ENCODE measurements at regions not wholly inside any gene's neighbourhood (a gene's known extent, or its start where the extent isn't known, plus 50 kb on each side); places are given as distances from the start of the nearest gene placed in this dataset.

- Histone ChIP-seq H3K23ac (ENCODE audit: low read length in 2 of 2) (no peak overlapping the region), H3K27ac (ENCODE audit: low read length, poor library complexity, severe bottlenecking) (no peak overlapping the region), H3K4me1 (ENCODE audit: control insufficient read depth, insufficient read depth, low read depth, low read length) (no peaks in the 10 kb centered on the region), H2BK5ac (ENCODE audit: low read depth, low read length, poor library complexity, severe bottlenecking) (no peak overlapping the region), H3K36me3 (ENCODE audit: control insufficient read depth in 1 of 2, insufficient read depth in 2 of 2, low read depth in 1 of 2, low read length in 2 of 2) (no peaks in the 10 kb centered on the region), H2BK120ac (ENCODE audit: low read depth, low read length) (no peak overlapping the region), H4K91ac (ENCODE audit: low read length) (no peak overlapping the region), H2BK12ac (ENCODE audit: low read length in 2 of 2) (no peak overlapping the region), H3K14ac (ENCODE audit: low read length in 2 of 2) (no peak overlapping the region), H3K79me1 (replicated peaks; ENCODE audit: low read length, poor library complexity, severe bottlenecking) (no peaks in the 10 kb centered on the region), H3K9me3 (ENCODE audit: control insufficient read depth, low read length) (no peaks in the 10 kb centered on the region), H2BK15ac (ENCODE audit: low read depth, poor library complexity, severe bottlenecking) (no peak overlapping the region), H2AFZ (ENCODE audit: low read depth, low read length) (no peak overlapping the region), H3K4me2 (ENCODE audit: low read length, poor library complexity, severe bottlenecking) (no peak overlapping the region), H3K9ac (ENCODE audit: low read length) (no peak overlapping the region), H3K4me3 (ENCODE audit: insufficient read depth in 1 of 2, low read depth in 1 of 2, low read length in 2 of 2) (no peak overlapping the region), H3K4ac (ENCODE audit: low read depth in 1 of 2, low read length in 2 of 2) (no peak overlapping the region), H3K27me3 (ENCODE audit: control insufficient read depth in 1 of 2, insufficient read depth in 1 of 2, low read length in 2 of 2) (no peaks in the 10 kb centered on the region), H3K18ac (ENCODE audit: low read depth in 1 of 2, low read length in 2 of 2) (no peak overlapping the region), H2AK5ac (ENCODE audit: low read length, severe bottlenecking) (no peak overlapping the region), H4K8ac (ENCODE audit: low read length) (no peak overlapping the region)
- 92% methylated on average over 10 of the region's 10 CpGs for WGBS
- no peak for DNase-seq
These were observed 399.8 kb upstream of the PIK3R1 start for GRCh38 chr5:67815455-67816391.

DNA sequence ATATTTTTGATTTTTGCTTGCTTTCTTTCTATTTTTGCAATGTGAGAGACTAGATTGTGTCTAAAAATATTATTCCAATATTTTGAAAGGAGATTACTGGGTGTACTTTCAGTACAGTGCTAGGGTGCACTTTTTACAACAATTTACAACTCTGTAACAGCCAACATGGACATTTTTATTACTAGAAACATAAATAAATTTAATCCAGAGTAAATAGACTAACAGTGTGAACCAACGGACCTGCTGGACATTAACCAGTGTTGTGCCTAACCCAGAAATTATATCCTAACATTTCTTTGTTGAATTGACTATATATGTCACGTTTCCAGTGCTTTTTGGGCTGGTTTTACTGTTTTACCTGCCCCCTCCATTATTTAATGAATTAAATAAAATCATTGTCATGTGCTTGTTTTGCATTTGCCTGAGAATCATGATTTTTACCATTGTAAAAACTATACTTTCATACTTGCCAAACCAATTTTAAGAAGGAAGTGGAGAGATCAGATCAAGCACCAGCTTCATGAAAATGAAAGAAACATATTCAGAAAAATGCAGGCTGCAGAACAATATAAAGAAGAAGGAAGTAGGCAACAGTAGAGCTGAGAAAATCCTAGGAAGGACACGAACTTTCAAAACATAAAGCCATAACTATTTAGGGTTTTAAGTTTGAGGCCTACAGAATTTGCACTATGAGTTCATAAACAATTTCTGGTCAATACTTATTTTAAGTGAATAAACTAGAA is 400.8 kb upstream of the PIK3R1 start:
- H2BK15ac ChIP-seq (ENCODE audit: low read depth, poor library complexity, severe bottlenecking) = no peak overlapping the region
- no peak overlapping the region for H2BK120ac ChIP-seq (ENCODE audit: low read depth, low read length)
- WGBS = 70% methylated on average over 2 of the region's 3 CpGs
- H4K8ac ChIP-seq (ENCODE audit: low read length) = no peak overlapping the region
- no peak overlapping the region for H3K23ac ChIP-seq (ENCODE audit: low read length in 2 of 2)
- no peak overlapping the region for H3K4ac ChIP-seq (ENCODE audit: low read depth in 1 of 2, low read length in 2 of 2)
- H3K14ac ChIP-seq (ENCODE audit: low read length in 2 of 2) = no peak overlapping the region
- H3K4me2 ChIP-seq (ENCODE audit: low read length, poor library complexity, severe bottlenecking) = no peak overlapping the region
- no peak overlapping the region for H2AK5ac ChIP-seq (ENCODE audit: low read length, severe bottlenecking)
- no peak overlapping the region for H3K18ac ChIP-seq (ENCODE audit: low read depth in 1 of 2, low read length in 2 of 2)
- no peaks in the 10 kb centered on the region for H3K79me1 ChIP-seq (replicated peaks; ENCODE audit: low read length, poor library complexity, severe bottlenecking)
- H3K27me3 ChIP-seq (ENCODE audit: control insufficient read depth in 1 of 2, insufficient read depth in 1 of 2, low read length in 2 of 2) = no peaks in the 10 kb centered on the region
- H3K36me3 ChIP-seq (ENCODE audit: control insufficient read depth in 1 of 2, insufficient read depth in 2 of 2, low read depth in 1 of 2, low read length in 2 of 2) = no peaks in the 10 kb centered on the region
- H2BK12ac ChIP-seq (ENCODE audit: low read length in 2 of 2) = no peak overlapping the region
- no peak overlapping the region for H3K27ac ChIP-seq (ENCODE audit: low read length, poor library complexity, severe bottlenecking)
- H4K91ac ChIP-seq (ENCODE audit: low read length) = no peak overlapping the region
- no peaks in the 10 kb centered on the region for H3K9me3 ChIP-seq (ENCODE audit: control insufficient read depth, low read length)
- no peak for DNase-seq
- H2AFZ ChIP-seq (ENCODE audit: low read depth, low read length) = no peak overlapping the region
- H3K4me3 ChIP-seq (ENCODE audit: insufficient read depth in 1 of 2, low read depth in 1 of 2, low read length in 2 of 2) = no peak overlapping the region
- H3K4me1 ChIP-seq (ENCODE audit: control insufficient read depth, insufficient read depth, low read depth, low read length) = no peaks in the 10 kb centered on the region
- H2BK5ac ChIP-seq (ENCODE audit: low read depth, low read length, poor library complexity, severe bottlenecking) = no peak overlapping the region
- no peak overlapping the region for H3K9ac ChIP-seq (ENCODE audit: low read length)

GRCh38 chr5:67813877-67814539 is 401.5 kb upstream of the PIK3R1 start:
- WGBS = 88% methylated on average over 6 of the region's 6 CpGs
- H3K9ac ChIP-seq (ENCODE audit: low read length) = no peak overlapping the region
- H4K91ac ChIP-seq (ENCODE audit: low read length) = no peak overlapping the region

DNA sequence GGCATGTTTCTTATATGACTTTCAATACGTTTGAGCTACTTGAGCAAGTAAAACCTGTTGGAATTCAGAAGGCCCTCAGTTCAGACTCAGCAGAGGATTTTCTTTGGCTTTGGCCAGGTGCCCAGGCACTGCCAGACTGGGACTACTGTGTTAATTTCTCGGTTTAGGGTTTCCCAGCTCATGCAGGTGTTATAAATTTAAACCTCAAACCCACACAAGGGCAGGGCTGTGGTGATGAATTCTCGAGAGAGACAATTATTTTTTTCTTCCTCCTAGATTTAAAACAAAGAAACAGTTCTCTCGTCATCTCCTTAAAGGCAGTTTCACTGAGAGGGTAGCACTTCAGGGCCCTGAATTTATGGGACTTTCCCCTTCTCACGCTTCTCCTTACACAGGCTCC is 406.0 kb upstream of the PIK3R1 start:
- no peak overlapping the region for H3K27ac ChIP-seq (ENCODE audit: low read length, poor library complexity, severe bottlenecking)
- no peaks in the 10 kb centered on the region for H3K79me1 ChIP-seq (replicated peaks; ENCODE audit: low read length, poor library complexity, severe bottlenecking)
- H2BK15ac ChIP-seq (ENCODE audit: low read depth, poor library complexity, severe bottlenecking) = no peak overlapping the region
- H3K9ac ChIP-seq (ENCODE audit: low read length) = no peak overlapping the region
- H3K4me1 ChIP-seq (ENCODE audit: control insufficient read depth, insufficient read depth, low read depth, low read length) = no peaks in the 10 kb centered on the region
- no peaks in the 10 kb centered on the region for H3K36me3 ChIP-seq (ENCODE audit: control insufficient read depth in 1 of 2, insufficient read depth in 2 of 2, low read depth in 1 of 2, low read length in 2 of 2)
- H4K8ac ChIP-seq (ENCODE audit: low read length) = no peak overlapping the region
- DNase-seq = no peak
- H2BK12ac ChIP-seq (ENCODE audit: low read length in 2 of 2) = no peak overlapping the region
- no peaks in the 10 kb centered on the region for H3K27me3 ChIP-seq (ENCODE audit: control insufficient read depth in 1 of 2, insufficient read depth in 1 of 2, low read length in 2 of 2)
- H3K4ac ChIP-seq (ENCODE audit: low read depth in 1 of 2, low read length in 2 of 2) = no peak overlapping the region
- H3K4me2 ChIP-seq (ENCODE audit: low read length, poor library complexity, severe bottlenecking) = no peak overlapping the region
- H3K23ac ChIP-seq (ENCODE audit: low read length in 2 of 2) = no peak overlapping the region
- H3K18ac ChIP-seq (ENCODE audit: low read depth in 1 of 2, low read length in 2 of 2) = no peak overlapping the region
- H4K91ac ChIP-seq (ENCODE audit: low read length) = no peak overlapping the region
- no peak overlapping the region for H2BK5ac ChIP-seq (ENCODE audit: low read depth, low read length, poor library complexity, severe bottlenecking)
- no peak overlapping the region for H2AK5ac ChIP-seq (ENCODE audit: low read length, severe bottlenecking)
- H3K9me3 ChIP-seq (ENCODE audit: control insufficient read depth, low read length) = no peaks in the 10 kb centered on the region
- no peak overlapping the region for H2BK120ac ChIP-seq (ENCODE audit: low read depth, low read length)
- 90% methylated on average over 5 of the region's 5 CpGs for WGBS
- H2AFZ ChIP-seq (ENCODE audit: low read depth, low read length) = no peak overlapping the region
- no peak overlapping the region for H3K4me3 ChIP-seq (ENCODE audit: insufficient read depth in 1 of 2, low read depth in 1 of 2, low read length in 2 of 2)
- no peak overlapping the region for H3K14ac ChIP-seq (ENCODE audit: low read length in 2 of 2)

More at GRCh38 chr5:67813877-67814539, 401.5 kb upstream of the PIK3R1 start:
- no peaks in the 10 kb centered on the region for H3K9me3 ChIP-seq (ENCODE audit: control insufficient read depth, low read length)
- no peaks in the 10 kb centered on the region for H3K27me3 ChIP-seq (ENCODE audit: control insufficient read depth in 1 of 2, insufficient read depth in 1 of 2, low read length in 2 of 2)
- H3K14ac ChIP-seq (ENCODE audit: low read length in 2 of 2) = no peak overlapping the region
- H3K23ac ChIP-seq (ENCODE audit: low read length in 2 of 2) = no peak overlapping the region
- H3K4me3 ChIP-seq (ENCODE audit: insufficient read depth in 1 of 2, low read depth in 1 of 2, low read length in 2 of 2) = no peak overlapping the region
- H2BK12ac ChIP-seq (ENCODE audit: low read length in 2 of 2) = no peak overlapping the region
- no peaks in the 10 kb centered on the region for H3K36me3 ChIP-seq (ENCODE audit: control insufficient read depth in 1 of 2, insufficient read depth in 2 of 2, low read depth in 1 of 2, low read length in 2 of 2)
- no peaks in the 10 kb centered on the region for H3K79me1 ChIP-seq (replicated peaks; ENCODE audit: low read length, poor library complexity, severe bottlenecking)
- no peak overlapping the region for H3K4me2 ChIP-seq (ENCODE audit: low read length, poor library complexity, severe bottlenecking)
- H2BK120ac ChIP-seq (ENCODE audit: low read depth, low read length) = no peak overlapping the region
- H2AFZ ChIP-seq (ENCODE audit: low read depth, low read length) = no peak overlapping the region
- no peak overlapping the region for H2AK5ac ChIP-seq (ENCODE audit: low read length, severe bottlenecking)
- no peak overlapping the region for H4K8ac ChIP-seq (ENCODE audit: low read length)
- no peak for DNase-seq
- H3K18ac ChIP-seq (ENCODE audit: low read depth in 1 of 2, low read length in 2 of 2) = no peak overlapping the region
- no peaks in the 10 kb centered on the region for H3K4me1 ChIP-seq (ENCODE audit: control insufficient read depth, insufficient read depth, low read depth, low read length)
- no peak overlapping the region for H3K4ac ChIP-seq (ENCODE audit: low read depth in 1 of 2, low read length in 2 of 2)
- no peak overlapping the region for H2BK15ac ChIP-seq (ENCODE audit: low read depth, poor library complexity, severe bottlenecking)
- no peak overlapping the region for H2BK5ac ChIP-seq (ENCODE audit: low read depth, low read length, poor library complexity, severe bottlenecking)
- H3K27ac ChIP-seq (ENCODE audit: low read length, poor library complexity, severe bottlenecking) = no peak overlapping the region
